ENCODE measurements at regions not wholly inside any gene's neighbourhood (a gene's known extent, or its start where the extent isn't known, plus 50 kb on each side); places are given as distances from the start of the nearest gene placed in this dataset.
A peak's percentile ranks its signal among the peaks of the same experiment; 100 is the strongest.

DNA sequence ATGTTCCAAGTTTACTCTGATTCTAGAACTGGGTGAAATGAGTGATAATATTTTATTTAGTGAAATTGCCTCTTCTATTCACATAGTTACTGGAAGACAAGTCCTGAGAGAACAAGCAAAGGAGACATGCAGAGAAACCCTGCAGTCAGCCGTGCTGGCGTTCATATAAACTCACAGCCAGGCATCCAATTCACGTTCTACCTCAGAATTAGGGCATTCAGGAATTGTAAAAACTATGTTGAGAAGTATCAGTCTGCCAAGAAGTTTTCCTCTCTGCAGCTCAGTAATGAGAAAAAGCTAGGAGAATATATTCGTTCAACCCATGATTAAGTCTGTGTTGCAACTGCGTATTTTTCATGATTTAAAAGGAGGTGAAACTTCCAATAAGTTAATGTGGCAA lies 156.2 kb upstream of the DSEL start:
- TF ChIP-seq, protein P1, sequence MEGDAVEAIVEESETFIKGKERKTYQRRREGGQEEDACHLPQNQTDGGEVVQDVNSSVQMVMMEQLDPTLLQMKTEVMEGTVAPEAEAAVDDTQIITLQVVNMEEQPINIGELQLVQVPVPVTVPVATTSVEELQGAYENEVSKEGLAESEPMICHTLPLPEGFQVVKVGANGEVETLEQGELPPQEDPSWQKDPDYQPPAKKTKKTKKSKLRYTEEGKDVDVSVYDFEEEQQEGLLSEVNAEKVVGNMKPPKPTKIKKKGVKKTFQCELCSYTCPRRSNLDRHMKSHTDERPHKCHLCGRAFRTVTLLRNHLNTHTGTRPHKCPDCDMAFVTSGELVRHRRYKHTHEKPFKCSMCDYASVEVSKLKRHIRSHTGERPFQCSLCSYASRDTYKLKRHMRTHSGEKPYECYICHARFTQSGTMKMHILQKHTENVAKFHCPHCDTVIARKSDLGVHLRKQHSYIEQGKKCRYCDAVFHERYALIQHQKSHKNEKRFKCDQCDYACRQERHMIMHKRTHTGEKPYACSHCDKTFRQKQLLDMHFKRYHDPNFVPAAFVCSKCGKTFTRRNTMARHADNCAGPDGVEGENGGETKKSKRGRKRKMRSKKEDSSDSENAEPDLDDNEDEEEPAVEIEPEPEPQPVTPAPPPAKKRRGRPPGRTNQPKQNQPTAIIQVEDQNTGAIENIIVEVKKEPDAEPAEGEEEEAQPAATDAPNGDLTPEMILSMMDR (IDR thresholded peaks at IDR 0.05; ENCODE audit: insufficient read depth, low read length): no peak
- DNase-seq (ENCODE audit: low read depth): peak; percentile 58
- H3K4me3 ChIP-seq (ENCODE audit: low read depth, low read length): no peak overlapping the region

DNA sequence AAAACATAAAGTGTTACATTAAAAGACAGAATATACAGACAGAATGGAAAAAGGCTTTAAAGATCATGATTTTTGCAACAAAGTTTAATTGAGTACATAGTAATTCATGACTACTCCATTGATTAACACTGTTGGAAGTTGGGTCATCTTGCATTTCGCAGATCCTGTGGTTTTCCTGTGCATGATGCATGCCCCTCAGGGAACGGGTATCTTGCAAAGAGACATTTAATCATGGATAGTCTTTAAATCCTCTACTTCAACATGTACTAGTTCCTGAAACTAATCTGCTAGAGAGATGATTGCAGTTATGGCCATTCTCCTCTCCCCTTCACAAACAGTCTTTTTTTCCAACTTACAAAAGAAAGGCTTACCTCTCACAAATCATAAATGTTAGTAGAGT lies 155.6 kb upstream of the DSEL start:
- peak; percentile 62 for DNase-seq (ENCODE audit: low read depth)
- TF ChIP-seq, protein P1 (IDR thresholded peaks at IDR 0.05; ENCODE audit: insufficient read depth, low read length): no peak
- H3K4me3 ChIP-seq (ENCODE audit: low read depth, low read length): no peak overlapping the region

DNA sequence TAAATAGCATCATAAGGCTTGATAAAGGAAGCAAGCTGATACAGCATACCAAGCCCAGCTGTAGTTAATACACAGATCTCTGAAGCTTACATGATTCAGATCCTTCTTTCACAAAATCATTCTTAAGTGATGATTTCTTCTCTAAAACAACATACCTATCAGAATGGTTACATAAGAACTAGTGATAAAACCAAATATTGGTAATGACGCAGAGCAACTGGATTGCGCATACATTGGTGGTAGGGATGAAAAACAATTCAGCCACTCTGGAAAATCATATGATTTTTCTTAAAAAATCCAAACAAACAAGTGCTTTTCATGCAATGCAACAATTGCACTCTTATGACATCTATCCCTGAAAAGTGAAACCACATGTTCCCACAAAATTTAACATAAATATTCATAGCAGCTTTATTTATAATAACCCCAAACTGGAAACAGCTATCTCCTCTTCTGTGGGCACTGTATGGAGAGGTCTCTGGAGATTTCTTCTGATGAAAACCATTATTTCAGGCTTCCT lies 153.6 kb upstream of the DSEL start:
- peak; percentile 98 for DNase-seq (ENCODE audit: low read depth)
- peak overlapping the region; percentile 32 for H3K4me3 ChIP-seq (ENCODE audit: low read depth, low read length)
- TF ChIP-seq, protein P1 (IDR thresholded peaks at IDR 0.05; ENCODE audit: insufficient read depth, low read length): no peak

DNA sequence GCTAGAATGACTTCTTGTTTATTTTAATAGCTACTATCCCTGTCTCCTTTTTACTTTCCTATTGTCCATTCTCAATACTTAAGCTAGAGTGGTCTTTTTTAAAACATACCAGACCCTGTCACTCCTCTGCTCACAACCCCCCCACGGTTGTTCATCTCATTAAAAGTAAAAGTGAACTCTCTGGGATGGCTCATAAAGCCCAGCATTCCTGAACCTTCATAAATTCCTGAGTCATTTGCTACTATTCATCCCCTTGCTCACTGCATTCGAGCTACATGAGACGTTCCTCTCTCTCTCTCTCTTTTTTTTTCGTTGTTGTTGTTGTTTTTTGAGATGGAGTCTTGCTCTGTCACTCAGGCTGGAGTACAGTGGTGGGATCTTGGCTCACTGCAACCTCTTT lies 148.7 kb upstream of the DSEL start:
- TF ChIP-seq, protein P1 (IDR thresholded peaks at IDR 0.05; ENCODE audit: insufficient read depth, low read length): no peak
- DNase-seq (ENCODE audit: low read depth): peak; percentile 40
- no peak overlapping the region for H3K4me3 ChIP-seq (ENCODE audit: low read depth, low read length)

DNA sequence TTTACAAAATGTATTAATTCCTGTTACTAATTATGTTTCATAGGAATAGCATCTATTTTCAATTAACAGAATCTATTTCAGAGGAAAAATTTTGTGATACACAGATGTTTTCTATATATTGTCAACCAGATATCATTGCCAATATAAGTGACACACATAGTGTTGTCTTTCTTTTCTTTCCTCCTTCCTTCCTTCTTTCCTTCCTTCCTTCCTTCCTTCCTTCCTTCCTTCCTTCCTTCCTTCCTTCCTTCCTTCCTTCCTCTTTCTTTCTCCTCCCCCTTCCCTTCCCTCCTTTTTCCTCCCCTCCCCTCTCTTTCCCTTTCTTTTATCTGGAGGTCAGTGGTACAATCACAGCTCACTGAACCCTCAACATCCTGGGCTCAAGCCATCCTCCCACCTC lies 146.5 kb upstream of the DSEL start:
- no peak for DNase-seq (ENCODE audit: low read depth)
- TF ChIP-seq, protein P1 (IDR thresholded peaks at IDR 0.05; ENCODE audit: insufficient read depth, low read length): no peak
- H3K4me3 ChIP-seq (ENCODE audit: low read depth, low read length): no peak overlapping the region

DNA sequence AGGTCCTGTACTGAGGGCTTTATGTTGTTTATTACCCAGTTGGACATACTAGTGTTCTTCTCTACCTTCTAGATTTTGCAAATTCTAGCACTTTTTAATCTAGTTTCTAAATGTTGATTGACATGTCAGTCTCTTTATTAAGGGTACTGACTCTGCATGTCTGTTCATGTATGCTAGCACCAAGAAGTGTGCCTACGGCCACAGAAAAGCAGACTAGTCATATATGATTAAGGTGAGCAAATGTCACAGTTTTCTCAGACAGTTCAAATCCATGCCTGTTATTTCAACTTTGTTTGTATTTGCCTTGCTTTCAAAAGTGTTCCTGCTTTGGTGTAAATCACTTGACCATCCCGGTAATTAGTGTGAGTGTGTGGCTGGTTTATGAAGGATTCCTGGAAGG lies 145.0 kb upstream of the DSEL start:
- no peak for DNase-seq (ENCODE audit: low read depth)
- no peak overlapping the region for H3K4me3 ChIP-seq (ENCODE audit: low read depth, low read length)
- TF ChIP-seq, protein P1 (IDR thresholded peaks at IDR 0.05; ENCODE audit: insufficient read depth, low read length): no peak

DNA sequence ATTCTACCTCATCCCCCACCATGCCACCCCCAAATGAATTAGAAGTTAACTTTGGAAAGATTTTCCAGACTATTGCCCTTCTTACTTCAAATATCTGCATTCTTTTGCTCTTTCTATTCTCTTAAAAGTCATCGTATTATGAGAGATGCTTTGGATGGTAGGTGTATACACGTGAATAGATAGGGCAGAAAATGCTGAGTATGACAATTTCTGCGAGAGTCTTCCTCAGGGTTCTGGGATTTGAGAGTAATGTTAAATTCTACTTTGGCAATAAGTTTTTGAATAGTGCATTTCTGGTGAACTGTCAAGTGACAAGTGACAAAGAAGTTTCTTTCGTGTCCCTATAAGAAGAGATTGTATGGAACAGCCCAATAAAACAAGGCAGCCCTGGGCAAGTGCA lies 137.6 kb upstream of the DSEL start:
- H3K4me3 ChIP-seq (ENCODE audit: low read depth, low read length): no peak overlapping the region
- DNase-seq (ENCODE audit: low read depth): no peak
- TF ChIP-seq, protein P1 (IDR thresholded peaks at IDR 0.05; ENCODE audit: insufficient read depth, low read length): no peak
